ENCODE measurements at regions not wholly inside any gene's neighbourhood (a gene's known extent, or its start where the extent isn't known, plus 50 kb on each side); places are given as distances from the start of the nearest gene placed in this dataset.
"Not testable (repeated sequence)": the region's sequence is repeated elsewhere in the genome, so short reads cannot be mapped to it uniquely, and the experiment has no call there.

DNA sequence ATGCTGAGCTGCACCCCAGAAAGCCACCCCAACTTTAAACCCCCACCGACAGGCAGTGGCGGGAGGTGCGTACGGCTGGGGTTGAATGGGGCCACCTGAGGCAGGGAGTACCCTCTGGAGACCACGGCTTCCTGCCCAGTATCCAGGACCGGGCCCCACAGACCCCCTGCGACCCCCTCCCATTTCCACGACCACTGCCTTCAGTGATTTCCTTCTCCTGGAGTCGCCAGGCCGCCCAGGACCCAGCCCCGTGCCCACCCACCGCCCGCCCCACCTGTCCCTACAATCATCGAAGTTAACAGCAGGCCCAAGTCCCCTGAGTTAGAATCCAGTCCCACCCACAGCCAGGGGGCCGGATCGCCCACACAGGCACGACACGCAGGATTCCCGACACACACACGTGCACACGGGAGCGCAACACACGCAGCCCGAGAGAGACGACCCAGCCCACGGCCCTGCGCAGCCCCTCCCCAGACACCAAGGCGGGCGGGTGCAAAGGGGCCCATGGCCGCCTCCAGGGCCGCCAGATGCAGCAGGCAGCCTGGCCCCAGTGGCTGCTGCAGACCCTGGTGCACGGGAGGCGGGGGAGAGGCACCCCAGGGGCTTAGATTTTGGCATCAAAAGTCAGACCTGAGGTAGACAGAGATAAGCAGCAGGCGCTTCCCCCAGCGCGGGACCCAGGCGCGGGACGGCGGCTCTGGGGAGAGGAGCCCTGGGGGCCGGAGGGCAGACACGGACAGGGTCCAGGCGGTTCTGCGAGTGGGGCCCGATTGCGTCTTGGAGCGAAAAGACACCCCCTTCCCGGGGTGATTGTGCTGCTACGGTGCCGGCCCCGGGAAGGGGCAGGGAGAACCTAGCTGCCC lies 104.8 kb downstream of the SPATA31A6 start:
- TF ChIP-seq, protein P1, sequence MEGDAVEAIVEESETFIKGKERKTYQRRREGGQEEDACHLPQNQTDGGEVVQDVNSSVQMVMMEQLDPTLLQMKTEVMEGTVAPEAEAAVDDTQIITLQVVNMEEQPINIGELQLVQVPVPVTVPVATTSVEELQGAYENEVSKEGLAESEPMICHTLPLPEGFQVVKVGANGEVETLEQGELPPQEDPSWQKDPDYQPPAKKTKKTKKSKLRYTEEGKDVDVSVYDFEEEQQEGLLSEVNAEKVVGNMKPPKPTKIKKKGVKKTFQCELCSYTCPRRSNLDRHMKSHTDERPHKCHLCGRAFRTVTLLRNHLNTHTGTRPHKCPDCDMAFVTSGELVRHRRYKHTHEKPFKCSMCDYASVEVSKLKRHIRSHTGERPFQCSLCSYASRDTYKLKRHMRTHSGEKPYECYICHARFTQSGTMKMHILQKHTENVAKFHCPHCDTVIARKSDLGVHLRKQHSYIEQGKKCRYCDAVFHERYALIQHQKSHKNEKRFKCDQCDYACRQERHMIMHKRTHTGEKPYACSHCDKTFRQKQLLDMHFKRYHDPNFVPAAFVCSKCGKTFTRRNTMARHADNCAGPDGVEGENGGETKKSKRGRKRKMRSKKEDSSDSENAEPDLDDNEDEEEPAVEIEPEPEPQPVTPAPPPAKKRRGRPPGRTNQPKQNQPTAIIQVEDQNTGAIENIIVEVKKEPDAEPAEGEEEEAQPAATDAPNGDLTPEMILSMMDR (IDR thresholded peaks at IDR 0.05; ENCODE audit: insufficient read depth, low read length, poor library complexity, severe bottlenecking), result not testable (repeated sequence)
- TF ChIP-seq EZH2phosphoT487 (conservative IDR thresholded peaks at IDR 0.05; ENCODE audit: low read length), result not testable (repeated sequence)
